GM18499 (cell line): ENCODE measurements at regions not wholly inside any gene's neighbourhood (a gene's known extent, or its start where the extent isn't known, plus 50 kb on each side); places are given as distances from the start of the nearest gene placed in this dataset.
"Not testable (repeated sequence)": the region's sequence is repeated elsewhere in the genome, so short reads cannot be mapped to it uniquely, and the experiment has no call there.

Experiments
- ATAC-seq: cut with Tn5 transposase; IDR thresholded peaks from one replicate; pipeline ENCODE4 v1.9.1; 2021; ENCODE audit warnings: moderate number of reproducible peaks; ENCODE audit not compliant: insufficient read depth, unreplicated experiment

- no peak for ATAC-seq
Observed at GRCh38 chr4:14897217-14897616, 105.1 kb upstream of the CPEB2 start.

DNA sequence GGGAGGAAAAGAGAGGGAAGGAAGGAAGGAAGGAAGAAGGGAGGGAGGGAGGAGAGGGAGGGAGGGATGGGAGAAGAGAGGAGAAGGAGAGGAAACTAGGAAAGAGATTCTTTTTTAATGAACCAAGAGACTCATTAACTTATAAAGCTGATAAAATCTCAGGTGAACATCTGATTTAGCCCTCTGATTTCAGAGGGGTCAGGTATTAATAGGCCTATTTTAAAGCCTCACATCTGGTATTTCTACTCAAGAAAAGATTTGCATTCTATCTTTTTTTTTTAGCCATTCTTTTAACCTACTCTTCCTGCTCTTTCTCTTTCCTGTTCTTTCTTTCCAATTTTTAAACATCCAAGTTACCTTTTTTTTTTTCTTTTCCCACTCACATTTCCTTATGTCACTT lies 103.3 kb upstream of the CPEB2 start:
- ATAC-seq = no peak

DNA sequence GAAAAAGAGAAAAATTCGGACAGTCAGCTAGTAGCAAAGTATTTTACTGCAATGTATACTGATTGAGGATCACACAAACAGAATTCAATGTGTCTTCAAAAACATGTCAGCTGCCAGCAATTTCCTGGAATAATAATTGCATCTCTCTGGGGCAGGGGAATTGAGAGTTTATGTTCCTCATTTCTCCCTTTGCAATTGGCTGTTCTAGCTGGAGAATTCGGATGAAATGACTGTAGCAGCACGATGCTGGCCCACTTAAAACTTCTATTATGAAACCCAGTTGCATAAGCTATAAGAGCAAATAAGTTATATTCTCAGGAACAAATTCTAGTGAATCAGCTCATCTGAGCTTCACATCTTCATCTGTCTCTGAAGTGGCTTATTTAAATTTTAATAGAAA lies 99.9 kb upstream of the CPEB2 start:
- ATAC-seq = no peak

DNA sequence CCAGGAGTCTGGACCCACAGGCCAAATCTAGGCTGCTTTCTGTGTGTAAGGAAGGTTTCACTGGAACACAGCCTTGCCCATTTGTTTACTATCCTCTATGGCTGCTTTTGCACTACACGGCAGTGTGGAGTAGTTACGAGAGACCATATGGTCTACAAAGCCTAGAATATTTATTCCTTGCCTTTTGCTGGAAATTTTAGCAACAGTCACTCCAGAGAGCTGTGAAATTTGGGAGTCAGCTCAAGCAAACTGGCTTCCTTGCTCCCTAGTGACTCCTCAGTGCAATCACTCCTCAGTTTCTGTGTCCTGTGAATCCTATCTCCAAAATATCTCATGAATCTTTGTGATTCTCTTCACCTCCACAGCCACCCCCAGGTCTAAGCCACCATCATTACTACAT lies 99.0 kb upstream of the CPEB2 start:
- no peak for ATAC-seq

DNA sequence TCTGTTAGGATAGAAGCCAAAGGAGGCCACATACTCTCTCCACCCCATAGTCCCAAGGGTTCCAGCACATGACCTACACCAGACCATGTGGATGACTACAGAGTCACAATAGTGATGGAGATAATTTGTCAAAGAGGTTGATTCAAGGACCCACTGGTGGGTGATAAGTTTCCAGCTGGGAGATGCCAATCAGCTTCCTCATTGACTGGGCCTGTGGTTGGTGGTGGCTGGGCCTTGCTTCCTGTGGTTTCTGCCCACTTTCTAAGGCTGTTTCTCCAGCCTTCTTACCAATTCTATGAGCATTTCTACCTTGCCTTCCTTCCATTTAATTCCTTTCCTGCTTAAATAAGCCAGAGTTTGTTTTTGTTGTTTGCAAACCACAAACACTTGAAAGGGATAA lies 95.5 kb upstream of the CPEB2 start:
- ATAC-seq = no peak

DNA sequence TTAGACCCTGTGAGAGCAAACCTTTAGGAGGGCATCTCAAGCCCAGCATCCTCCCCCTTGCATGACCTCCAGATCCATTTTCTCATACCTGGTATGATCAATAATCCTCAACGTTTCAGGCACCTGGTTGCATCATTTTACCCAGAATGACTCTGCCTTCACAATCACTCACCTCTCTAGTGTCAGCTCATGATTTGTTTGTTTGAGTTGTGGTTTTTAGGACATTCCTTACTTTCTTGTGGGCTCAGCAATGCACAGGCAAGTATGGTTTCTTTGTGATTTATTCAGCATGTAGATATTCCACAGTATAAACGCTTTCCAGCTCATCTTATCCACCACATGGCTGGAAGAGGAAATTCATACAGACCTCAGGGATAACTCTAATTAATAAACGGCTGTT lies 93.6 kb upstream of the CPEB2 start:
- ATAC-seq = no peak

DNA sequence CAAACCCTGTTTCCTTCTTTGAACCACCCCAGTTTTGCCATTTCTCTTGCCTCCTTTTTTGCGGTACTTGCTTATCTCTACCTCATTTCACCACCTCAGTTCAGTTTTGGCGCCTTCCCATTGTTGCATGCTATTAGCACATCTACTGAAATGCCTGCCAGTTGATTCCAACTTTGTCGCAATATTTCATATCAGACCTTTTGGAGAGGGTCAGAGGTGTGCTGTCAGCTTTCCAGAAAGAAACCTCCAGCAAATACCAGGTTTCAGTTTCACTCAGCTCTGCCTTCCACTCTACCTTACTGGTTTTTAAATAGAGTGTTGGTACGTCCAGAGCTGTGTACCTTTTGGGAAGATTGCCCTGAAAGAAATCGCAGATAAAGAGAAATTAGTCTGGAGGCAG lies 91.9 kb upstream of the CPEB2 start:
- no peak for ATAC-seq

- ATAC-seq = no peak
Observed at GRCh38 chr4:14912426-14912825, 89.9 kb upstream of the CPEB2 start.

- ATAC-seq = no peak
Observed at GRCh38 chr4:14915018-14915417, 87.3 kb upstream of the CPEB2 start.

DNA sequence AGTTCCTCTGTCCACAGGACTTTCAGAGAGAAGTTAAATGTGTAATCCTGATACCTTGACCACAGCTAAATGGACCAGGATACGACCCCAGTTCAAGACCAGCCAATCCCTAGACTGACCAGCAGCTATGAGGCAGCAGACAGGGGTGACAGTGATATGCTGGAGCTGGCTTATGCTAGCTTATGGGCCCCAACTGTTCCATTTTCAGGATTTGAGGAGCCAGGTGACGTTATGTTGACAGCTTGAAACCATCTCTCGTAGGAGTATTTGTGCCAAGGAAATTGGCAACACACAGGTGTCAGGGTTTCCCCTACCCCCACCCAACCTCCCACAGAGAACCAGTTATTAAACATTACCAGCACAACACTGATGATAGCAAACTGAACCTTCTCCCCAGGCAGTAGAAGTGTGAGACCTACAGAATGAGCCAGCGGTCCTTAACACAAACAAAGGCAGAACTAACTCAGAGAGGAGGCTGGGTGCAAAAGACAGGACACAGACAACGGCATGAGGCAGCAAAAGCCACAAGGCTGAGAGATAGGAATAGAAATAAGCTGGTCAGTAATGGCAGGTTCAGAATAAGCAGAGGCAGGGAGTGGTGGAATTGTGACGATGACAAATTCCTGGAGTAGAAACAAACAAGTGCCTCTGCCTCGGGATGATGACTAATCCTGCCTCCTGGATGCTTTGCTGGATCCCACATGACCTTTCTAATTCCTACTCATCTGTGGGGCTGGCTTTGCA lies 85.6 kb upstream of the CPEB2 start:
- ATAC-seq = no peak

DNA sequence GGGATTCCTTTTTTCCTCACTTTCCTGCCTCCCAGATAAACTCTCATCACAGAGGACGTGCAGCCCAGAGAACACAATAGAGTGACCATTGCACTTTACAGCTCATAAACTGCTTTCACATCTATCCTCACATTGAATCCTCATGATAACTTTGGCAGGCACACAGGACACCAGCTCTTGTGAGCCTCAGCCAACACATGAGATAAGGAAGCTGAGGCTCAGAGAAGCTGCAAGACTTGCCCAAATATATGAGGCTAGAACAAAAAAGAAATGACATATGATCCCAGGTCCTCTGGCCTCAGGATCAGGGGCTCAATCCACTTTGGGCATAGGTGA lies 85.0 kb upstream of the CPEB2 start:
- ATAC-seq = no peak

- ATAC-seq = no peak
Observed at GRCh38 chr4:14918336-14918735, 83.9 kb upstream of the CPEB2 start.

DNA sequence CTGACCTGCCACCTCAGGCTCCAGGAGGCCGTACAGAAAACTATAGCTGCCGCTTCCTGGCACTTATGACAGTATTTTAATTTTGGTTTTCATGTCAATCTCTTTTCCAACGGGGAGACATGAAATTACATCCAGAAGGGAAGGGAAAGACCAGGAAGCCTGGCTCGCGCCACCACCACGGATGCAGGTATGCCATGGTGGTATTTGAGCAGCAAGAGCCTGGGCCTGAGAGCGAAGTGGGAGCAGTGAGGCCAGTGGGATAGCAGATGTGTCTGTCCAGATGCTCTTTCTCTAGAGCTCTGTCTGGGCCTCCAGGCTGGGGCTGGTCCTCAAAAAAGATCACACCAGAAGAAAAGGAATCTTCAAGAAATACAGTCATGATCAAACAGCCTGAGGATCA lies 82.5 kb upstream of the CPEB2 start:
- no peak for ATAC-seq

GRCh38 chr4:14920237-14920636 lies 82.0 kb upstream of the CPEB2 start:
- ATAC-seq = no peak

DNA sequence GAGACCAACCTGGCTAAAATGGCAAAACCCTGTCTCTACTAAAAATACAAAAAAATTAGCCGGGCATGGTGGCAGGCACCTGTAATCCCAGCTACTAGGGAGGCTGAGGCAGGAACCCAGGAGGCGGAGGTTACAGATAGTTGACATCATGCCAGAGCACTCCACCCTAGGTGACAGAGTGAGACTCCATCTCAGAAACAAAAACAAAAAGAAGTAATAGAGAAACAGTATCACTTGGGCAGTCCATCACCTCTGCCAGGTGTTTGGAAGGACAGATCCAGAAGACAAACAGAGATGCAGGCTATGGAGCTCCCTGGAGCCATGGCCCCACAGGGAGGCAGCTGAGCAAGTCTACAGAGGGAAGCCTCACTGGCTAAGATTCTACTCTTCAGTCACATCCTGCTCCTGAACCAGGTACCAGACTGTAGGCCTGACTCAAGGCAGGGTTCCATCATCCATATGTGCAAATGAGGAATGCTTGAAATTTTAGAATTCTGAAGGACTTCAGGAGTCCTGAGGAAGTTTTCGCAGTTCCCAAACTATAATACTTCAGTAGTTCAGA lies 81.4 kb upstream of the CPEB2 start:
- no peak for ATAC-seq

DNA sequence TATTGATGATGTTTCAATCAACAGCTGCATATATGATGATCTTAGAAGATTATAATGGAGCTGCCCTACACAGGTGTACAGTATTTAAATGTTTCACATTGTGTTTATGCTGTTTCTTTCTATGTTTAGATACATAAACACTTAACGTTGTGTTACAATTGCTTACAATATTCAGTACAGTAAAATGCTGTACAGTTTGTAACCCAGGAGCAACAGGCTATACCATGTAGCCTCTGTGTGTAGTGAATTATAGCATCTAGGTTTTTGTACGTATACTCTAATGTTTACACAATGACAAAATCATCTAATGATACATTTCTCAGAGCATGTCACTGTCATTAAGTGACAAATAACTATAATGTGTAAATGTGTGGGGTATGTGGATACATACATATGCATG lies 80.5 kb upstream of the CPEB2 start:
- ATAC-seq = not testable (repeated sequence)

DNA sequence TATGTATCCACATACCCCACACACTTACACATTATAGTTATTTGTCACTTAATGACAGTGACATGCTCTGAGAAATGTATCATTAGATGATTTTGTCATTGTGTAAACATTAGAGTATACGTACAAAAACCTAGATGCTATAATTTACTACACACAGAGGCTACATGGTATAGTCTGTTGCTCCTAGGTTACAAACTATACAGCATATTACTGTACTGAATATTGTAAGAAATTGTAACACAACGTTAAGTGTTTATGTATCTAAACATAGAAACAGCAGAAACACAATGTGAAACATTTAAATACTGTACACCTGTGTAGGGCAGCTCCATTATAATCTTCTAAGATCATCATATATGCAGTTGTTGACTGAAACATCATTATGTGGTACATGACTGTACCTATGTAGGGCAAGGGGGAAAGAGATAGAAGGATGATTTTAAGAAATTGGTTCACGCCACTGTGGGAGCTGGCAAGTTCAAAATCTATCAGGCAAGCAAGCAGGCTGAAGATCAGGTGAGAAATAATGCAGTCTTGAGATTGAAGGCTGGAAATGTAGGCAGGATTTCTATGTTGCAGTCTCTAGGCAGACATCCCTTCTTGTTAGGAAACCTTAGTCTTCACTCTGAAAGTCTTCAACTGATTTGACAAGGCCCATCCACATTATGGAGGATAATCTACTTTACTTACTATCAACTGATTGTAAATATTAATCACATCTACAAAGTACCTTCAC lies 78.0 kb upstream of the CPEB2 start:
- no peak for ATAC-seq

DNA sequence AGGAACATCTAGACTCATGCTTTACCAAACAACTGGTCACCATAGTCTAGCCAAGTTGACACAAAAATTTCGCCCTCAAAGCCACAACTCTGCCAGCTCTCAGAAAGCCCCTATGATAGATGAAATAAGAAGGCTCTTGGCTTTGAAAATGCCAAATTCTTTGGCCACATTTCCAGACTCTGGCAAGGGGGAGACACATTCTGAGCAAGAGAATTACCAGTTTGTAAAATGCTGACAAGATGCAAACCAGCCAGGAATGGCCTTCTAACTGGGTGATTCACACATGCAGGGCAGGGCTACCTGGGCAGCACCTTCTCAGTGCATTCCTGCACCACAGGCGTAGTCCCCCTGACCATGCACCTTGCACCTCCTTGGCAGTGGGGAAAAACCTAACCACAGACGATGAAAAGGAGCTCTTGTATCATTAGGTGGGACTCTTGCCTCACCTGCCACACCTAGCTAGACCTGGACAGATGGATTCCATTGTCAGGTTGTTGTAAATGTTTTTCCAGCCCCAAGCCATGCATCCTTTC lies 77.4 kb upstream of the CPEB2 start:
- no peak for ATAC-seq

GRCh38 chr4:14925471-14925870 lies 76.8 kb upstream of the CPEB2 start:
- no peak for ATAC-seq

GRCh38 chr4:14926368-14926767 lies 75.9 kb upstream of the CPEB2 start:
- no peak for ATAC-seq

- ATAC-seq = no peak
Observed at GRCh38 chr4:14928035-14928434, 74.2 kb upstream of the CPEB2 start.

DNA sequence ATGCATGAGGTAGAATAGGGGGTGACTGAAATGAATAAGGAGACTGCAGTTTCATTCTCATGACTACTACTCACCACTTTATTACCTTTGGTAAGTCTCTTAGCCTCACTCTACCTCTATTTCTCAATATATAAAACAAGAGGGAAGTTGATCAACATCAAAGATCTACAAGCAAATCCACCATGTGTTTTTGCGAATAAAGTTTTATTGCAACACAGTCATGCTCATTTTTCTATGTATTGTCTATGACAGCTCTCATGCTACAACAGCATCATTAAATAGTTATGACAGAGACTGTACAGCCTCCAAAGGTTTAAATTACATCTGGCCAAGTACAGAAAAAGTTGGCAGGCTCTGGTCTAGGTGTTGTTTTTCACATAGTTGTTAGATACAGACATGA lies 72.6 kb upstream of the CPEB2 start:
- no peak for ATAC-seq
